Suprapubic skin (tissue), 3 donors: ENCODE measurements at regions not wholly inside any gene's neighbourhood (a gene's known extent, or its start where the extent isn't known, plus 50 kb on each side); places are given as distances from the start of the nearest gene placed in this dataset.

Experiments used
- CTCF ChIP-seq, 2 donors: fragments of 200-600 bp in 1 of 2; fragments of 450-650 bp in 1 of 2; sonication (generic) in 1 of 2; IDR thresholded peaks; one replicate each; pipeline ENCODE4 v1.5.1; 2016 to 2019; ENCODE audit warnings: antibody characterized with exemption in 2 of 2, mild to moderate bottlenecking in 1 of 2, moderate library complexity in 1 of 2
- POLR2A ChIP-seq, 2 donors: fragments of 450-650 bp; IDR thresholded peaks; one replicate each; pipeline ENCODE4 v1.6.1; 2017; ENCODE audit warnings: antibody characterized with exemption in 2 of 2, mild to moderate bottlenecking in 2 of 2, moderate library complexity in 2 of 2

GRCh38 chr18:78855188-78855587 is 124.4 kb upstream of the SALL3 start:
- TF ChIP-seq CTCF (IDR thresholded peaks at IDR 0.05) (no peak), POLR2A (IDR thresholded peaks at IDR 0.05) (no peak)
